ENCODE measurements at regions not wholly inside any gene's neighbourhood (a gene's known extent, or its start where the extent isn't known, plus 50 kb on each side); places are given as distances from the start of the nearest gene placed in this dataset.

- Histone ChIP-seq H3K27ac (no peak overlapping the region), H3K27me3 (no peaks in the 10 kb centered on the region), H3K4me3 (no peak overlapping the region), H3K9me3 (no peaks in the 10 kb centered on the region), H3K4me1 (no peaks in the 10 kb centered on the region), H3K36me3 (no peaks in the 10 kb centered on the region)
- TF ChIP-seq POLR2A (IDR thresholded peaks at IDR 0.05) (no peak), EP300 (IDR thresholded peaks at IDR 0.05) (no peak), POLR2AphosphoS5 (IDR thresholded peaks at IDR 0.05) (no peak), CTCF (IDR thresholded peaks at IDR 0.05) (no peak)
- ATAC-seq (ENCODE audit: low FRiP score in 2 of 2) (no peak), DNase-seq (no peak)
- 65 to 71% methylated on average over 1 of the region's 1 CpG for WGBS, 2 donors
Observed at GRCh38 chr1:170226767-170227166, 81.0 kb downstream of the NTMT2 start.

GRCh38 chr1:170230323-170230722 is 84.6 kb downstream of the NTMT2 start:
- no peak overlapping the region for H3K27ac ChIP-seq
- no peaks in the 10 kb centered on the region for H3K27me3 ChIP-seq
- no peak overlapping the region for H3K4me3 ChIP-seq
- H3K36me3 ChIP-seq = no peaks in the 10 kb centered on the region
- no peak for ATAC-seq (ENCODE audit: low FRiP score in 2 of 2)
- no peak for DNase-seq
- TF ChIP-seq CTCF (IDR thresholded peaks at IDR 0.05) (no peak), EP300 (IDR thresholded peaks at IDR 0.05) (no peak), POLR2A (IDR thresholded peaks at IDR 0.05) (no peak), POLR2AphosphoS5 (IDR thresholded peaks at IDR 0.05) (no peak)
- no peaks in the 10 kb centered on the region for H3K9me3 ChIP-seq
- 76 to 79% methylated on average over 1 of the region's 1 CpG for whole genome bisulfite sequencing, 2 donors
- H3K4me1 ChIP-seq = no peaks in the 10 kb centered on the region

- DNase-seq = no peak
- Histone ChIP-seq H3K4me3 (no peak overlapping the region), H3K27ac (no peak overlapping the region), H3K36me3 (no peaks in the 10 kb centered on the region), H3K9me3 (no peaks in the 10 kb centered on the region), H3K27me3 (no peaks in the 10 kb centered on the region), H3K4me1 (no peaks in the 10 kb centered on the region)
- no peak for ATAC-seq (ENCODE audit: low FRiP score in 2 of 2)
- WGBS, 2 donors = 46 to 52% methylated on average over 1 of the region's 1 CpG
- TF ChIP-seq POLR2AphosphoS5 (IDR thresholded peaks at IDR 0.05) = no peak
- TF ChIP-seq CTCF (IDR thresholded peaks at IDR 0.05) = no peak
- TF ChIP-seq POLR2A (IDR thresholded peaks at IDR 0.05) = no peak
- no peak for TF ChIP-seq EP300 (IDR thresholded peaks at IDR 0.05)
Observed at GRCh38 chr1:170231662-170232061, 85.9 kb downstream of the NTMT2 start.

- no peak for TF ChIP-seq CTCF (IDR thresholded peaks at IDR 0.05)
- no peak for DNase-seq
- WGBS, 2 donors = 55 to 64% methylated on average over 7 of the region's 7 CpGs
- Histone ChIP-seq H3K4me1 (no peaks in the 10 kb centered on the region), H3K4me3 (no peak overlapping the region), H3K36me3 (no peaks in the 10 kb centered on the region), H3K27ac (no peak overlapping the region), H3K27me3 (no peaks in the 10 kb centered on the region), H3K9me3 (no peaks in the 10 kb centered on the region)
- no peak for ATAC-seq (ENCODE audit: low FRiP score in 2 of 2)
Observed at GRCh38 chr1:170238704-170239391, 93.1 kb downstream of the NTMT2 start.

GRCh38 chr1:170239445-170239844 is 93.7 kb downstream of the NTMT2 start:
- TF ChIP-seq POLR2AphosphoS5 (IDR thresholded peaks at IDR 0.05) = no peak
- no peak for TF ChIP-seq POLR2A (IDR thresholded peaks at IDR 0.05)
- no peak for TF ChIP-seq CTCF (IDR thresholded peaks at IDR 0.05)
- TF ChIP-seq EP300 (IDR thresholded peaks at IDR 0.05) = no peak
- H3K27ac ChIP-seq = no peak overlapping the region
- DNase-seq (no peak), ATAC-seq (ENCODE audit: low FRiP score in 2 of 2) (peak in 1 of 2 donors; percentile 72)
- no peaks in the 10 kb centered on the region for H3K27me3 ChIP-seq
- no peaks in the 10 kb centered on the region for H3K9me3 ChIP-seq
- WGBS, 2 donors = 55 to 62% methylated on average over 3 of the region's 3 CpGs
- no peaks in the 10 kb centered on the region for H3K4me1 ChIP-seq
- H3K36me3 ChIP-seq = no peaks in the 10 kb centered on the region
- no peak overlapping the region for H3K4me3 ChIP-seq
